D721Med (cell line): ENCODE measurements at regions not wholly inside any gene's neighbourhood (a gene's known extent, or its start where the extent isn't known, plus 50 kb on each side); places are given as distances from the start of the nearest gene placed in this dataset.

ENCODE experiments used
- DNase-seq: peaks from one replicate; pipeline ENCODE4 v3.0.0; 2011; ENCODE audit warnings: low spot score; ENCODE audit not compliant: insufficient read length
- FAIRE-seq: peaks from 2 replicates; lab custom pipeline; 2011; peaks lifted over from hg19 to GRCh38; lab: Jason Lieb, UNC
- CTCF ChIP-seq: IDR thresholded peaks from 2 replicates; pipeline ENCODE4 v1.5.1; 2012; ENCODE audit warnings: mild to moderate bottlenecking, control low read depth; ENCODE audit not compliant: insufficient read depth; ENCODE audit errors: missing control alignments

GRCh38 chr4:123556526-123556925 lies 159.9 kb downstream of the SPRY1 start:
- FAIRE-seq: no peak
- no peak for DNase-seq
- no peak for TF ChIP-seq CTCF

GRCh38 chr4:123557857-123558536 lies 161.4 kb downstream of the SPRY1 start:
- FAIRE-seq: no peak
- DNase-seq: no peak
- no peak for TF ChIP-seq CTCF

- FAIRE-seq: no peak
- no peak for TF ChIP-seq CTCF
- DNase-seq: no peak
These were observed 162.3 kb downstream of the SPRY1 start for GRCh38 chr4:123558865-123559264.

GRCh38 chr4:123559955-123560871 lies 163.6 kb downstream of the SPRY1 start:
- FAIRE-seq (no peak), DNase-seq (no peak)
- TF ChIP-seq CTCF: no peak

GRCh38 chr4:123561525-123561924 lies 164.9 kb downstream of the SPRY1 start:
- DNase-seq (no peak), FAIRE-seq (no peak)
- TF ChIP-seq CTCF: no peak

GRCh38 chr4:123562994-123563750 lies 166.6 kb downstream of the SPRY1 start:
- no peak for DNase-seq
- no peak for TF ChIP-seq CTCF
- FAIRE-seq: no peak
